ENCODE measurements at regions not wholly inside any gene's neighbourhood (a gene's known extent, or its start where the extent isn't known, plus 50 kb on each side); places are given as distances from the start of the nearest gene placed in this dataset.

DNA sequence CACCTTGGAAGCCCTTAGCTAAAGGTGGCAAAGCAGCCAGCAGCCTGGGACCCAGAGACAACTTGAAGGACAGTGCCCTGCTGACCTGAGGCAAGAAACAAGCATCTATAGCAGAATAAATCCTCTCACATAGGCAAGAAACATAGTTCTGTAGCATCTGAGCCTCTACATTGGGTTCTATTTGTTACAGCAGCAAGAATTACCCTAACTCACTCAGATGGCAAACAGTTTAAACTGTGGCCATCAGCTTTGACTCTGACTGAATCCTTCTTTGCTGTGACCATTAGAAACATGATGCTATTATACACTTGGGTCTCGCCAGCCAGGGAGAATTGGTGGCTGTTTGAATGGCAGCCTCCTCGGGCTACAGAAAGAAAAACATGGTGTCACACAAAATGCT lies 53.1 kb upstream of the CCL1 start:
- ATAC-seq, result no peak
- no peaks in the 10 kb centered on the region for H3K4me1 ChIP-seq
- DNase-seq, result no peak
- H3K27me3 ChIP-seq, result peaks cover 30% of the 10 kb centered on the region
- no peak overlapping the region for H3K27ac ChIP-seq
- TF ChIP-seq, protein P1, sequence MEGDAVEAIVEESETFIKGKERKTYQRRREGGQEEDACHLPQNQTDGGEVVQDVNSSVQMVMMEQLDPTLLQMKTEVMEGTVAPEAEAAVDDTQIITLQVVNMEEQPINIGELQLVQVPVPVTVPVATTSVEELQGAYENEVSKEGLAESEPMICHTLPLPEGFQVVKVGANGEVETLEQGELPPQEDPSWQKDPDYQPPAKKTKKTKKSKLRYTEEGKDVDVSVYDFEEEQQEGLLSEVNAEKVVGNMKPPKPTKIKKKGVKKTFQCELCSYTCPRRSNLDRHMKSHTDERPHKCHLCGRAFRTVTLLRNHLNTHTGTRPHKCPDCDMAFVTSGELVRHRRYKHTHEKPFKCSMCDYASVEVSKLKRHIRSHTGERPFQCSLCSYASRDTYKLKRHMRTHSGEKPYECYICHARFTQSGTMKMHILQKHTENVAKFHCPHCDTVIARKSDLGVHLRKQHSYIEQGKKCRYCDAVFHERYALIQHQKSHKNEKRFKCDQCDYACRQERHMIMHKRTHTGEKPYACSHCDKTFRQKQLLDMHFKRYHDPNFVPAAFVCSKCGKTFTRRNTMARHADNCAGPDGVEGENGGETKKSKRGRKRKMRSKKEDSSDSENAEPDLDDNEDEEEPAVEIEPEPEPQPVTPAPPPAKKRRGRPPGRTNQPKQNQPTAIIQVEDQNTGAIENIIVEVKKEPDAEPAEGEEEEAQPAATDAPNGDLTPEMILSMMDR (IDR thresholded peaks at IDR 0.05), result no peak
- no peaks in the 10 kb centered on the region for H3K36me3 ChIP-seq
- H3K9me3 ChIP-seq, result no peaks in the 10 kb centered on the region
- intact Hi-C loops (cut with DNase I), result no loop called here
- H3K4me3 ChIP-seq, result no peak overlapping the region

DNA sequence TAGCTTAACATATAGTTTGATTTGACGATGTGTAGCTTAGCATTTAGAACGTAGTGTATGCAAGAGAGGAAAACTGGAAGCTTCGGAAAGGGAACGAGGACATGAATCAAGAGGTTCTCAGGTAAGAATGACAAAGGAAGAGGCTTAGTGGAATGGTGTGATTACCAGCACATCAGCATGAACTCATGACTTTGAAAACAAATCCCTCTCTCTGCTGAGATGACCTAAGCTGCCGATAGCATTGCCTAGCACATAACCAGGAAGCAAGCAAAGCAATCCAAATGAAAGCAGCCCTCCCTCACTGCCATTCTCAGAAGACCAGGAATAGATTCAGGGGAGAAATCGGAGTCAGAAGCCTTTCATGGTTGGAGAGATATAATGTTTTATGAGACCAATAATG lies 51.3 kb upstream of the CCL1 start:
- H3K27me3 ChIP-seq, result peaks cover 33% of the 10 kb centered on the region
- H3K4me1 ChIP-seq, result no peaks in the 10 kb centered on the region
- ATAC-seq, result no peak
- TF ChIP-seq, protein P1 (IDR thresholded peaks at IDR 0.05), result no peak
- no peaks in the 10 kb centered on the region for H3K9me3 ChIP-seq
- H3K36me3 ChIP-seq, result no peaks in the 10 kb centered on the region
- H3K27ac ChIP-seq, result no peak overlapping the region
- intact Hi-C loops (cut with DNase I), result no loop called here
- no peak overlapping the region for H3K4me3 ChIP-seq
- no peak for DNase-seq

DNA sequence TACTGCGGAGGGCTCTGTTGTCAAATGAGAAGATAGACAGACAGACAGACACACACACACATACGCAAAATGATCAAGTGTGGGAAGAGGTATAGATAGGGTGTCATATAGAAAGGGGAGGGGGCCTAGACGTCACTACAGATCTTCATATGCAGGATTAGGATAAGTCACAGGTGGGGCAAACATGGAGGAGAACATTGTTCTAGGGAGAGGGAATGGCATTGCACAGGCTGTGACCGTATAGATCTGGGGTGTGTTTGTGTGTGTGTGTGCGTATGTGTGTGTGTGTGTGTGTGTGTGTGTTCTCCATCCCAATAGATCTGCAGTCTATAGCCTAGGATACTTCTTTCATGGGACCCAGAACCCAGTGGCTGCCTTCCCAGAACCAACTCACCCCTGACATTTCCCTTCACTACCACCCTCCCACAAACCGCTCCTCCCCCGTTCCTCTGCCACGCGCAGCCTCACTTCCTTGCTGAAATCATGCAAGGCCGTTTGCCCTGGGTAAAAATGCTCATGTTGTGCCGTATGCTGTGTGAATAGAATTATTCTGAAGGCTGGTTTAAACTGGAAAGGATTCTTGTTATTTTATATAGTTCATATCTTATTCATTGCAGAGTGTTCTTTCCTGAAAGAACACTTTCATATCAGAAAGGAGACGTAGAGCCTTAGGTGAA lies 50.5 kb upstream of the CCL1 start:
- H3K9me3 ChIP-seq, result no peaks in the 10 kb centered on the region
- H3K36me3 ChIP-seq, result no peaks in the 10 kb centered on the region
- DNase-seq (no peak), ATAC-seq (peak; percentile 41)
- no peak overlapping the region for H3K4me3 ChIP-seq
- H3K27ac ChIP-seq, result no peak overlapping the region
- TF ChIP-seq, protein P1 (IDR thresholded peaks at IDR 0.05), result no peak
- no peaks in the 10 kb centered on the region for H3K4me1 ChIP-seq
- H3K27me3 ChIP-seq, result peaks cover 36% of the 10 kb centered on the region
- intact Hi-C loops (cut with DNase I), result no loop called here

- no peak for ATAC-seq
- H3K36me3 ChIP-seq, result no peaks in the 10 kb centered on the region
- TF ChIP-seq, protein P1 (IDR thresholded peaks at IDR 0.05), result no peak
- no peak for DNase-seq
- H3K27me3 ChIP-seq, result peaks cover 42% of the 10 kb centered on the region
- intact Hi-C loops (cut with DNase I), result no loop called here
- no peak overlapping the region for H3K4me3 ChIP-seq
- no peaks in the 10 kb centered on the region for H3K9me3 ChIP-seq
- no peak overlapping the region for H3K27ac ChIP-seq
- H3K4me1 ChIP-seq, result no peaks in the 10 kb centered on the region
These were observed 50.0 kb upstream of the CCL1 start for GRCh38 chr17:34412965-34413441.

Data from upper lobe of right lung (tissue), 1 donor.